ENCODE measurements at regions not wholly inside any gene's neighbourhood (a gene's known extent, or its start where the extent isn't known, plus 50 kb on each side); places are given as distances from the start of the nearest gene placed in this dataset.

DNA sequence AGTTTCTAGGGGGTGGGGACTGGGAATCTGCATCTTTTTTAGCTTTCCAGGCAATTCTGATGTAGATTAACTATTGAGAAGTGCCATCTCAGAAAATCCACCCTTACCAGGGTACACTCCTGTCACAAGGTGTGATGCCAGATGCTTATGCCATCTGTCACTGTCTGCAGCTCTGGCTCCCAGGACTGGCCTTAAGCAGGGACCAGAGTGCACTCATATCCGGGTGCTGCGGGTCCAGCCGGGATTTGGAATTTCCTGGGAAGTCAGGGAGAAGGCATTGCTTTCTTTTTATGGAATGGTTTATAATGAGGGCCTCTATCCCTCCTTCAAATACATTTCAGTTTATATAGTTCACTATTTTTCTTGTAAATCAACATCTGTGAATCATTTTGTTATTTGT is 92.6 kb downstream of the TMEM174 start:
- TF ChIP-seq, protein P1, sequence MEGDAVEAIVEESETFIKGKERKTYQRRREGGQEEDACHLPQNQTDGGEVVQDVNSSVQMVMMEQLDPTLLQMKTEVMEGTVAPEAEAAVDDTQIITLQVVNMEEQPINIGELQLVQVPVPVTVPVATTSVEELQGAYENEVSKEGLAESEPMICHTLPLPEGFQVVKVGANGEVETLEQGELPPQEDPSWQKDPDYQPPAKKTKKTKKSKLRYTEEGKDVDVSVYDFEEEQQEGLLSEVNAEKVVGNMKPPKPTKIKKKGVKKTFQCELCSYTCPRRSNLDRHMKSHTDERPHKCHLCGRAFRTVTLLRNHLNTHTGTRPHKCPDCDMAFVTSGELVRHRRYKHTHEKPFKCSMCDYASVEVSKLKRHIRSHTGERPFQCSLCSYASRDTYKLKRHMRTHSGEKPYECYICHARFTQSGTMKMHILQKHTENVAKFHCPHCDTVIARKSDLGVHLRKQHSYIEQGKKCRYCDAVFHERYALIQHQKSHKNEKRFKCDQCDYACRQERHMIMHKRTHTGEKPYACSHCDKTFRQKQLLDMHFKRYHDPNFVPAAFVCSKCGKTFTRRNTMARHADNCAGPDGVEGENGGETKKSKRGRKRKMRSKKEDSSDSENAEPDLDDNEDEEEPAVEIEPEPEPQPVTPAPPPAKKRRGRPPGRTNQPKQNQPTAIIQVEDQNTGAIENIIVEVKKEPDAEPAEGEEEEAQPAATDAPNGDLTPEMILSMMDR (conservative IDR thresholded peaks at IDR 0.05; ENCODE audit: low read depth in 2 of 2) = no peak
- TF ChIP-seq CREB1 (CRISPR knock-in tag; IDR thresholded peaks at IDR 0.05; ENCODE audit: low read depth) = no peak
- TF ChIP-seq POLR2AphosphoS5 (IDR thresholded peaks at IDR 0.05; ENCODE audit: low read depth) = no peak
- no peak for TF ChIP-seq ETS1 (IDR thresholded peaks at IDR 0.05)
